Natural killer cell treated with Interleukin-12 subunit alpha and Interleukin-12 subunit beta and Interleukin-15 and Interleukin-18, amount 100 ng/mL, for 72 hours (primary cell): ENCODE measurements at regions not wholly inside any gene's neighbourhood (a gene's known extent, or its start where the extent isn't known, plus 50 kb on each side); places are given as distances from the start of the nearest gene placed in this dataset.

ENCODE experiments used
- ATAC-seq, 2 donors: fragments of 150-1000 bp; cut with Tn5 transposase in 1 of 2; sonication (Bioruptor Pico), chemical (Tn5 transposase) in 1 of 2; 2 replicates each; pipeline ENCODE4 v1.10.0; 2021
- DNase-seq: peaks from one replicate; pipeline ENCODE4 v3.0.0; 2022; ENCODE audit warnings: low spot score
- H3K27ac Mint-ChIP-seq, 2 donors: 1 replicate in 1 of 2; 2 replicates in 1 of 2; pipeline ENCODE4 v1.8.0; 2022; ENCODE audit warnings: mixed read lengths in 2 of 2, mild to moderate bottlenecking in 1 of 2, moderate library complexity in 1 of 2
- H3K27me3 Mint-ChIP-seq, 2 donors: 1 replicate in 1 of 2; 2 replicates in 1 of 2; pipeline ENCODE4 v1.8.0; 2022; ENCODE audit warnings: mixed read lengths in 2 of 2
- H3K36me3 Mint-ChIP-seq: one replicate; pipeline ENCODE4 v1.8.0; 2022; ENCODE audit warnings: mixed read lengths
- H3K4me1 Mint-ChIP-seq, 2 donors: 1 replicate in 1 of 2; 2 replicates in 1 of 2; pipeline ENCODE4 v1.8.0; 2022; ENCODE audit warnings: low read depth in 2 of 2, mixed read lengths in 2 of 2, mild to moderate bottlenecking in 1 of 2
- H3K4me3 Mint-ChIP-seq: one replicate; pipeline ENCODE4 v1.8.0; 2022; ENCODE audit warnings: mixed read lengths
- H3K9me3 Mint-ChIP-seq: 2 replicates; pipeline ENCODE4 v1.8.0; 2022; ENCODE audit warnings: mixed read lengths

- H3K9me3 Mint-ChIP-seq, result no peaks in the 10 kb centered on the region
- ATAC-seq (no peak), DNase-seq (no peak)
- H3K36me3 Mint-ChIP-seq, result no peaks in the 10 kb centered on the region
- no peak overlapping the region for H3K4me3 Mint-ChIP-seq
- H3K27me3 Mint-ChIP-seq, result peaks cover 2 to 10% of the 10 kb centered on the region in 2 donors
- H3K4me1 Mint-ChIP-seq, result no peaks in the 10 kb centered on the region
- H3K27ac Mint-ChIP-seq, result no peak overlapping the region
Observed at GRCh38 chr9:81474792-81475191, 214.6 kb downstream of the TLE1 start.

GRCh38 chr9:81474125-81474524 lies 215.2 kb downstream of the TLE1 start:
- no peak for DNase-seq
- ATAC-seq, result no peak
- Mint-ChIP-seq H3K4me1 (no peaks in the 10 kb centered on the region), H3K4me3 (no peak overlapping the region), H3K27ac (no peak overlapping the region), H3K9me3 (no peaks in the 10 kb centered on the region), H3K27me3 (peaks cover 2 to 10% of the 10 kb centered on the region in 2 donors), H3K36me3 (no peaks in the 10 kb centered on the region)

GRCh38 chr9:81473708-81474107 lies 215.6 kb downstream of the TLE1 start:
- H3K27ac Mint-ChIP-seq, result no peak overlapping the region

GRCh38 chr9:81473206-81473605 lies 216.1 kb downstream of the TLE1 start:
- no peaks in the 10 kb centered on the region for H3K9me3 Mint-ChIP-seq
- DNase-seq, result no peak
- H3K27me3 Mint-ChIP-seq, result peaks cover 2 to 10% of the 10 kb centered on the region in 2 donors
- H3K27ac Mint-ChIP-seq, result no peak overlapping the region
- H3K4me3 Mint-ChIP-seq, result no peak overlapping the region
- H3K4me1 Mint-ChIP-seq, result no peaks in the 10 kb centered on the region
- H3K36me3 Mint-ChIP-seq, result no peaks in the 10 kb centered on the region
- ATAC-seq, result no peak

More at GRCh38 chr9:81473708-81474107, 215.6 kb downstream of the TLE1 start:
- no peaks in the 10 kb centered on the region for H3K4me1 Mint-ChIP-seq
- H3K4me3 Mint-ChIP-seq, result no peak overlapping the region
- H3K36me3 Mint-ChIP-seq, result no peaks in the 10 kb centered on the region
- no peak for ATAC-seq
- H3K9me3 Mint-ChIP-seq, result no peaks in the 10 kb centered on the region
- no peak for DNase-seq
- peaks cover 2 to 10% of the 10 kb centered on the region in 2 donors for H3K27me3 Mint-ChIP-seq

GRCh38 chr9:81472701-81473100 lies 216.6 kb downstream of the TLE1 start:
- no peaks in the 10 kb centered on the region for H3K36me3 Mint-ChIP-seq
- no peak for DNase-seq
- no peak overlapping the region for H3K4me3 Mint-ChIP-seq
- H3K9me3 Mint-ChIP-seq, result no peaks in the 10 kb centered on the region
- H3K27me3 Mint-ChIP-seq, result peaks cover 2 to 10% of the 10 kb centered on the region in 2 donors
- H3K27ac Mint-ChIP-seq, result no peak overlapping the region
- H3K4me1 Mint-ChIP-seq, result no peaks in the 10 kb centered on the region
- no peak for ATAC-seq

- no peaks in the 10 kb centered on the region for H3K36me3 Mint-ChIP-seq
- no peaks in the 10 kb centered on the region for H3K4me1 Mint-ChIP-seq
- peaks cover 4 to 10% of the 10 kb centered on the region in 2 donors for H3K27me3 Mint-ChIP-seq
- no peaks in the 10 kb centered on the region for H3K9me3 Mint-ChIP-seq
- no peak overlapping the region for H3K4me3 Mint-ChIP-seq
- DNase-seq (no peak), ATAC-seq (no peak)
- H3K27ac Mint-ChIP-seq, result no peak overlapping the region
Observed at GRCh38 chr9:81470864-81471263, 218.5 kb downstream of the TLE1 start.

- no peak for DNase-seq
Observed at GRCh38 chr9:81468084-81468595, 221.2 kb downstream of the TLE1 start.

GRCh38 chr9:81466981-81467380 lies 222.4 kb downstream of the TLE1 start:
- Mint-ChIP-seq H3K36me3 (no peaks in the 10 kb centered on the region), H3K27me3 (peaks cover 0 to 2% of the 10 kb centered on the region in 2 donors), H3K4me1 (no peaks in the 10 kb centered on the region), H3K27ac (no peak overlapping the region), H3K9me3 (no peaks in the 10 kb centered on the region), H3K4me3 (no peak overlapping the region)
- ATAC-seq (no peak), DNase-seq (no peak)

More at GRCh38 chr9:81468084-81468595, 221.2 kb downstream of the TLE1 start:
- ATAC-seq, result no peak
- no peaks in the 10 kb centered on the region for H3K9me3 Mint-ChIP-seq
- H3K4me1 Mint-ChIP-seq, result no peaks in the 10 kb centered on the region
- H3K27me3 Mint-ChIP-seq, result peaks cover 0 to 2% of the 10 kb centered on the region in 2 donors
- no peak overlapping the region for H3K27ac Mint-ChIP-seq
- H3K36me3 Mint-ChIP-seq, result no peaks in the 10 kb centered on the region
- no peak overlapping the region for H3K4me3 Mint-ChIP-seq

- Mint-ChIP-seq H3K9me3 (no peaks in the 10 kb centered on the region), H3K4me3 (no peak overlapping the region), H3K27me3 (peaks cover 0 to 2% of the 10 kb centered on the region in 2 donors), H3K36me3 (no peaks in the 10 kb centered on the region), H3K27ac (no peak overlapping the region), H3K4me1 (no peaks in the 10 kb centered on the region)
- DNase-seq (no peak), ATAC-seq (no peak)
Observed at GRCh38 chr9:81465468-81466011, 223.8 kb downstream of the TLE1 start.

GRCh38 chr9:81462801-81463200 lies 226.5 kb downstream of the TLE1 start:
- no peak overlapping the region for H3K4me3 Mint-ChIP-seq

GRCh38 chr9:81461196-81461595 lies 228.2 kb downstream of the TLE1 start:
- no peak for ATAC-seq
- no peaks in the 10 kb centered on the region for H3K9me3 Mint-ChIP-seq

More at GRCh38 chr9:81462801-81463200, 226.5 kb downstream of the TLE1 start:
- H3K4me1 Mint-ChIP-seq, result no peaks in the 10 kb centered on the region
- no peak overlapping the region for H3K27ac Mint-ChIP-seq
- no peak for ATAC-seq
- H3K9me3 Mint-ChIP-seq, result no peaks in the 10 kb centered on the region
- DNase-seq, result no peak
- H3K27me3 Mint-ChIP-seq, result peaks cover 9 to 13% of the 10 kb centered on the region in 2 donors
- H3K36me3 Mint-ChIP-seq, result no peaks in the 10 kb centered on the region

GRCh38 chr9:81460693-81461092 lies 228.7 kb downstream of the TLE1 start:
- DNase-seq (no peak), ATAC-seq (no peak)
- Mint-ChIP-seq H3K4me1 (no peaks in the 10 kb centered on the region), H3K27ac (no peak overlapping the region), H3K27me3 (peaks cover 7 to 13% of the 10 kb centered on the region in 2 donors), H3K36me3 (no peaks in the 10 kb centered on the region), H3K4me3 (no peak overlapping the region), H3K9me3 (no peaks in the 10 kb centered on the region)

More at GRCh38 chr9:81461196-81461595, 228.2 kb downstream of the TLE1 start:
- H3K4me1 Mint-ChIP-seq, result no peaks in the 10 kb centered on the region
- peaks cover 7 to 13% of the 10 kb centered on the region in 2 donors for H3K27me3 Mint-ChIP-seq
- no peak for DNase-seq
- H3K4me3 Mint-ChIP-seq, result no peak overlapping the region
- no peaks in the 10 kb centered on the region for H3K36me3 Mint-ChIP-seq
- no peak overlapping the region for H3K27ac Mint-ChIP-seq

- Mint-ChIP-seq H3K27ac (no peak overlapping the region), H3K4me3 (no peak overlapping the region), H3K9me3 (no peaks in the 10 kb centered on the region), H3K27me3 (peaks cover 7 to 13% of the 10 kb centered on the region in 2 donors), H3K4me1 (no peaks in the 10 kb centered on the region), H3K36me3 (no peaks in the 10 kb centered on the region)
- DNase-seq (no peak), ATAC-seq (no peak)
Observed at GRCh38 chr9:81459591-81459990, 229.8 kb downstream of the TLE1 start.

GRCh38 chr9:81456431-81457006 lies 232.8 kb downstream of the TLE1 start:
- Mint-ChIP-seq H3K27ac (no peak overlapping the region), H3K4me1 (no peaks in the 10 kb centered on the region), H3K9me3 (no peaks in the 10 kb centered on the region), H3K27me3 (peaks cover 7 to 13% of the 10 kb centered on the region in 2 donors), H3K36me3 (no peaks in the 10 kb centered on the region), H3K4me3 (no peak overlapping the region)
- ATAC-seq (no peak), DNase-seq (no peak)
